HG03469 (cell line): ENCODE measurements at regions not wholly inside any gene's neighbourhood (a gene's known extent, or its start where the extent isn't known, plus 50 kb on each side); places are given as distances from the start of the nearest gene placed in this dataset.
"Not testable (repeated sequence)": the region's sequence is repeated elsewhere in the genome, so short reads cannot be mapped to it uniquely, and the experiment has no call there.

Experiments used
- ATAC-seq: cut with Tn5 transposase; IDR thresholded peaks from one replicate; pipeline ENCODE4 v1.9.1; 2021; ENCODE audit warnings: mild to moderate bottlenecking, moderate library complexity, moderate number of reproducible peaks; ENCODE audit not compliant: unreplicated experiment

GRCh38 chr2:51350100-51350499, 318.2 kb upstream of the NRXN1 start:
- ATAC-seq, result no peak

- ATAC-seq, result no peak
These were observed 313.0 kb upstream of the NRXN1 start for GRCh38 chr2:51344886-51345285.

GRCh38 chr2:51335087-51336058, 303.4 kb upstream of the NRXN1 start:
- no peak for ATAC-seq

GRCh38 chr2:51329512-51329911, 297.6 kb upstream of the NRXN1 start:
- no peak for ATAC-seq

- no peak for ATAC-seq
These were observed 292.1 kb upstream of the NRXN1 start for GRCh38 chr2:51324051-51324450.

DNA sequence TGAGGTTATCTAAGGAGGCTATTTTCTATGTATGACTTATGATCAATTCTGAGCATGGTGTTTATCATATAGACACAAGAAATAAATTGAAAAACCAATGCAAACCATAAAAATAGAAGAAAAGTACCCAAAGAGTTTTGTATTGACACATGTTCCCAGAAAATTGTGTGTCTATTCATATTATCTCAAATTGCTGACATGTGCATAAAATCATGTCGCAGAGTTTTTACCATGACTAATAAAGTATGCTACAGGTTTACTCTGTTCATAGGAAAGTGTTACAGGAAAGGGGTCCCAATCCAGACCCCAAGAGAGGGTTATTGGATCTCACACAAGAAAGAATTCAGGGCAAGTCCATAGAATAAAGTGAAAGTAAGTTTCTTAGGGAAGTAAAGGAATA, 290.7 kb upstream of the NRXN1 start:
- no peak for ATAC-seq

- no peak for ATAC-seq
These were observed 272.4 kb upstream of the NRXN1 start for GRCh38 chr2:51304311-51304710.

DNA sequence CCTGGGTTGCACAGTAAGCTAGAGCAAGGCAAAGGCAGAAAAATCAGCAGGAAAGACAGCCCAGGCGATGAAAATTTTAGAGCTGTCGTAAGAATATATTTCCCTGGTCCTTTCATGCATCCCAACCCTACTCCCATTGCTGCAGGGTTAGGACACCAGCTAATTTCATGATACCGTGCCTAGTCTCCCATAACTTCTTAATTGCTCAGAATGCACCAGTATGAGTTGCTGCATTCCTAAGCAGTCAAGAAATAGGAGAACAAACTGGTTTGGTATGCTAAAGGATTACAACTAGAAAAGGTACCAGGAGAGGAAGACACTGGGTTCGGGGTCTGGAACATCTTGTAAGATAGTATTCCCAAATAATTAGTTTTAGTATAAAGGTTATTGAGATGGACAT, 269.4 kb upstream of the NRXN1 start:
- no peak for ATAC-seq

DNA sequence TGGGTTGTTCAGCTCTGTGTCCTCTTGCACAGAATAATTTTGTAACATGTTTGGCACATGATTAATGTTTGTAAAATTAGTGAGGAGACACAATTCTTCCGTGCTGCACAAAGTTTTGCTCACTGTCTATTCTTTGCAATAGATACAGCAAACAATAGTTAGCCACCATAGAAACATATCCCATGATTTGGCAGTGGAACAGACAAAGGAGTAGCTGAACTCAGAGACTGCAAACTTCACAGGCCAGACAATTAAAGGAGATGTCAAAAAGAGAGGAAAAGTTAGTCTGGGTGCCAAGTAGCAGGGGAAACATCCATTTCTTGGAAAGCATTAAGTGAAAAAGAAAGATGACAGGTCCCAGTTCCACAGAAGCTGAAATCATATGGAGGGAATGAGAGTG, 267.4 kb upstream of the NRXN1 start:
- ATAC-seq, result no peak

DNA sequence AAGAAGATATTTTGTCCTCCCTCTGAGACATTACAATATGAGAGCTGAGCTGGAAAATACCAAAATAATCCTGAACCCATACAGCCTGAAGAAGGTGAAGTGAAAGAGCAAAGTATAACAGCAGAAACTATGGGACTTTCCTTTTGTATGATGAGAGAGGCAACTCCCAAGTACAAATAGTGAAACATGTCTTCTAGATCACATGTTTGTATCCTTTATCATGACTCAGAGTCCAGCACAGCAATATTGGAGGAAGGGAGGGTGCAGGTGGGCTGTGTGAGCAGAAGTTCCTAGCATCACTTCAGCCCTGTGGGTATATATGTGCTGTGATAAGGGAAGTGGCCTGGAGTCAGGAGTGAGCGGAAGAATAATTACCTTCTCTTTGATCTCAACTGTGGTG, 265.6 kb upstream of the NRXN1 start:
- no peak for ATAC-seq

DNA sequence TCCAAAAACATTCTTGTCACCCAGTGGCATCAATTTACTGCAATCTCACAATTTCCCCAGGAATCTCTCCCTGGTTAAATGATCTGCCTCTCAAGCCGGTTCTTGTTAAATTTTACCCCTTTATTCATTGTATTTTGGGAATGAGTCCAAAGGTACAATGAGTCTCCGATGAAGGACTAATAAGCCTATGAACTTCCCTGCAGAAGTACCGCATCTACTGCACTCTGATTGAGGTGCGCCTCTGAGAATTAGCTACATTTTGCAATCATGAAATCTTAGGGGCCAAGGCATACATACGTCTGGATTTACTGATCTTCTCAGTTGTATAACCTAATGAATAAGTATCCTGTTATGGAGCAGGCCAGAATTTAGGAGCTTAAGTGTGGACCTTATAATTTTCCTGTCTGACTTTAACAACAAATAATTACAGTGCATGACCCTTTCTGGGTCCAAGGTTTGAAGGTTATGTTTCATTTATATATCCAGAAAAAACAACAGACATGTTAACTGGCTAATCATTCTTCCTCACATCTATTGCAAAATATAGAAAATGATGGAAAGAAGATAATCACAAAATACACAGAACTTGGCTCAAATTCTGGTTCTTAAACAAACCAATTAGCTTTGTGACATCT, 261.8 kb upstream of the NRXN1 start:
- ATAC-seq, result no peak

DNA sequence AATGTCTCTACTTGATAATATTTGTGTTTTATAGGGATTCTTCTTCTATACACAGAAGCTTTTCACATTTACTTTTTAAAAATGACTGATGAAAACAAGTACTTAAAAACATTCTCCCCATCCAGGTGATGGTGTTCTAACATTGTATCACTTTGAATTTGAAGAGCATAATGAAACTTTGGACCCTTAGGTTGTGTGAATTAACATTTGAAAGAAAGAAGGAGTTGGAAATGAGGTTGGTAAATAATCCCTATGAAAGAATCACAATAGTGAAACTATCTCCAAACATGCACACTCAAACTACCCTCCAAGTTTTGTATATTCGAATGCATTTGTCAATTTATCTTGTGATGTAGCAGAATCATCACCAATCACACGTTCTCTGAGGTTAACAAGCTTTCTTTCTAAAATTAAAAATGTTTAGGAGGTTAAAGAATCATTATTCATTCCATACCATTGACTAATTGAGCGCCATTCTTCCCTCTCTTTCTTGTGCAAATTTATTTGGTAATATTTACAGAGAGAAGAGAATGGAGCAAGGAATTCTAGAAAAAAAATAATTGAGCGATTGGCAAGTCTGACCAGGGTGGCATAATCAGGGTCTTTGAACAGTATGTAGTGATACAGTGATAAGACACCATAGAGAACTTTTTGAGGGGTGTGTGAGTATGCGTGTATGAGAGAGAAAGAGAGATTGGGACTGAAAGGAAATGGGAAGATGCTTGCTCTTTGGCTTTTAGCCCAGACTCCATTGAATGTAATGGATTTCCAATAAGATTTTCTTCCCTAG, 260.0 kb upstream of the NRXN1 start:
- ATAC-seq, result no peak

GRCh38 chr2:51290725-51291124, 258.8 kb upstream of the NRXN1 start:
- no peak for ATAC-seq

GRCh38 chr2:51289045-51289444, 257.1 kb upstream of the NRXN1 start:
- ATAC-seq, result no peak

DNA sequence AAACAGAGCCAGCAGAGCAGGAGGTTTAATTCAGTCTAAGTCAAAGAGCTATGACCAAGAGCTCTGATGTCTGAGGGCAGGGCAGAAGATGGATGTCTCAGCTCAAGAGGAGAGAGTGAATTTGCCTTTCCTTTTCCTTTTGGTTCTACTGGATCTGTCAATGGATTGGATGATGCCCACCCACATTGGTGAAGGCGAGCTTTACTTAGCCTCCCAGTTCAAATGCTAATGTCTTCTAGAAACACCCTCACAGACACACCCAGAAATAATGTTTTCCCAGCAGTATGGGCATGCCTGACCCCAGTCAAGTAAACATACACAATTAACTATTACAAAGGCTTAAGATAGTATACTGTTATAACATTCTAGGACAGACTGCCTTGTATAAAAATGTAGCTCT, 236.3 kb upstream of the NRXN1 start:
- ATAC-seq, result no peak

DNA sequence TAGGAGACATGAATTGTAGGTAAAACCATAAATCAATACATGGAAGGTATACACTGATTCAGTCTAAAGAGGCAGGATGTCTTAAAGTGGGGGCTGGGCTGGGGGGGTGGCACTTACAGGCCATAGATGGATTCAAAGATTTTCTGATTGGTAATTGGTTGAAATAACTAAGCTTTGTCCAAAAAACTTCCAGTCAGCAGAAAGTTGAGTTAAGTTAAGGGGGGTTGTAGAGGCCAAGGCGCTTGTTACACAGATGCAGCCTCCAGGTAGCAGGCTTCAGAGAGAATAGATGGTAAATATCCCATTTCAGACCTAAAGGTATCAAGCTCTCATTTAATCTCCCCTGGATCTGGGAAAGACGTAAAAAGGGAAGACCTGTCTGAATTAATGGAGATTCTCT, 233.6 kb upstream of the NRXN1 start:
- ATAC-seq, result no peak

DNA sequence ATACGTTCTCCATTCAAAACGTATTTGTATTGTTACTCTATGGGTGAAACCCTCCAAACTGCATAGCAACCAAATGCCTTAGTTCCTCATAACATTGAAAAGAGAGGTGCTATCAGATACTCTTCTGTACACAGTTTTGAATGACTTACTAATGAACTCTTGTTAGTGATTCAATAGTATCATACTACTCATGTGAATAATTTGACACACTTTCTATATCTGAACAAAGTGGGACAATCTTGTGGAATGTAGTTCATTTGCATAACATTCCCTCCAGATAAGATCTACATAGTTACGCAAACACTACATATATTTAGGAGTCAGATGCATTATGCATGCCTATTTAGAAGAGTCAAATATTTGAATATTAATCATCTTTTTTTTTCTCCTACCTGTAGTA, 232.0 kb upstream of the NRXN1 start:
- ATAC-seq, result no peak

- not testable (repeated sequence) for ATAC-seq
These were observed 231.2 kb upstream of the NRXN1 start for GRCh38 chr2:51263101-51263500.

- no peak for ATAC-seq
These were observed 226.4 kb upstream of the NRXN1 start for GRCh38 chr2:51258301-51258700.

DNA sequence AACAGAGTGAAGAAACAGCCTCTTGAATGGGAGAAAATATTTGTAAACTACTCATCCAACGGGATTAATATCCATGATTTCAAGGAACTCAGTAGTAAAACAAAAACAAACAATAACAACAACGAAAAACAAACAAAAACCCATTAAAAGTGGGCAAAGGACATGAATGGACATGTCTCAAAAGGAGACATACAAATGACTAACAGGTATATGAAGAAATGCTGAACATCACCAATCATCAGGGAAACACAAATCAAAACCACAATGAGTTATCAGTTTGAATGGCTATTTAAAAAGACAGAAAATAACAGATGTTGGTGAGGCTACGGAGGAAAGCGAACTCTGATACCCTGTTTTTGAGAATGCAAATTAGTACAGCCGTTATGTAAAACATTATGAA, 224.8 kb upstream of the NRXN1 start:
- ATAC-seq, result no peak

GRCh38 chr2:51251356-51251755, 219.4 kb upstream of the NRXN1 start:
- no peak for ATAC-seq
